Epithelial cell of proximal tubule (primary cell): ENCODE measurements at regions not wholly inside any gene's neighbourhood (a gene's known extent, or its start where the extent isn't known, plus 50 kb on each side); places are given as distances from the start of the nearest gene placed in this dataset.
A peak's percentile ranks its signal among the peaks of the same experiment; 100 is the strongest.

Source experiments
- DNase-seq: peaks from one replicate; pipeline ENCODE4 v3.0.0-alpha.2; 2011; ENCODE audit warnings: low read depth
- H3K4me3 ChIP-seq: 2 replicates; pipeline ENCODE4 v1.5.1; 2011; ENCODE audit warnings: low read depth, mild to moderate bottlenecking, low read length
- TF ChIP-seq, protein P1 (sequence below): conservative IDR thresholded peaks from 2 replicates; pipeline ENCODE4 v1.5.1; 2012; ENCODE audit warnings: low read depth, mild to moderate bottlenecking, low read length

- no peak overlapping the region for H3K4me3 ChIP-seq
- TF ChIP-seq, protein P1, sequence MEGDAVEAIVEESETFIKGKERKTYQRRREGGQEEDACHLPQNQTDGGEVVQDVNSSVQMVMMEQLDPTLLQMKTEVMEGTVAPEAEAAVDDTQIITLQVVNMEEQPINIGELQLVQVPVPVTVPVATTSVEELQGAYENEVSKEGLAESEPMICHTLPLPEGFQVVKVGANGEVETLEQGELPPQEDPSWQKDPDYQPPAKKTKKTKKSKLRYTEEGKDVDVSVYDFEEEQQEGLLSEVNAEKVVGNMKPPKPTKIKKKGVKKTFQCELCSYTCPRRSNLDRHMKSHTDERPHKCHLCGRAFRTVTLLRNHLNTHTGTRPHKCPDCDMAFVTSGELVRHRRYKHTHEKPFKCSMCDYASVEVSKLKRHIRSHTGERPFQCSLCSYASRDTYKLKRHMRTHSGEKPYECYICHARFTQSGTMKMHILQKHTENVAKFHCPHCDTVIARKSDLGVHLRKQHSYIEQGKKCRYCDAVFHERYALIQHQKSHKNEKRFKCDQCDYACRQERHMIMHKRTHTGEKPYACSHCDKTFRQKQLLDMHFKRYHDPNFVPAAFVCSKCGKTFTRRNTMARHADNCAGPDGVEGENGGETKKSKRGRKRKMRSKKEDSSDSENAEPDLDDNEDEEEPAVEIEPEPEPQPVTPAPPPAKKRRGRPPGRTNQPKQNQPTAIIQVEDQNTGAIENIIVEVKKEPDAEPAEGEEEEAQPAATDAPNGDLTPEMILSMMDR, result no peak
- peak; percentile 65 for DNase-seq
Measured at GRCh38 chr1:216929870-216930582, 206.8 kb upstream of the ESRRG start.

GRCh38 chr1:216927633-216928032, 204.4 kb upstream of the ESRRG start:
- TF ChIP-seq, protein P1, result no peak
- no peak for DNase-seq
- no peak overlapping the region for H3K4me3 ChIP-seq

- no peak for DNase-seq
- no peak overlapping the region for H3K4me3 ChIP-seq
- TF ChIP-seq, protein P1, result no peak
Measured at GRCh38 chr1:216926720-216927510, 203.7 kb upstream of the ESRRG start.

- DNase-seq, result no peak
- TF ChIP-seq, protein P1, result no peak
- H3K4me3 ChIP-seq, result no peak overlapping the region
Measured at GRCh38 chr1:216925962-216926625, 202.9 kb upstream of the ESRRG start.

DNA sequence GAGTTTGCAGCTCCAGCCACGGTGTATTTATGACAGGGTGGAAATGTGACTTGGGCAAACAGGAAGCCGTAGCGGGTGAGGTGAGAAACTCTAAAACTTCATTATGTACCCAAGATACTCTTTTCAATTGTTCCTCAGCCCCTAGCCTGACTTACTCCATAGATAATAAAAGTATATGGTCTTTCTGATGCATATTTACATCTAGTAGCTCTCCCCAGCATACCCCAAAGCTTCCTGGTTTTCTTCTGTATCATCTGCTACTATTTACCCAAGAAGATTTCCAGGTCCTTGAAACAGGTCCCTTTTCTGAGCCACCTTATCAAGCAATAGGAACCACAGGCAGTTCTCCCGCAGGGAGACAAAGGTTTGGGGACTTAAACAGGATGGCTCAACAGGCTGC, 201.5 kb upstream of the ESRRG start:
- no peak overlapping the region for H3K4me3 ChIP-seq
- DNase-seq, result no peak
- TF ChIP-seq, protein P1, result no peak

DNA sequence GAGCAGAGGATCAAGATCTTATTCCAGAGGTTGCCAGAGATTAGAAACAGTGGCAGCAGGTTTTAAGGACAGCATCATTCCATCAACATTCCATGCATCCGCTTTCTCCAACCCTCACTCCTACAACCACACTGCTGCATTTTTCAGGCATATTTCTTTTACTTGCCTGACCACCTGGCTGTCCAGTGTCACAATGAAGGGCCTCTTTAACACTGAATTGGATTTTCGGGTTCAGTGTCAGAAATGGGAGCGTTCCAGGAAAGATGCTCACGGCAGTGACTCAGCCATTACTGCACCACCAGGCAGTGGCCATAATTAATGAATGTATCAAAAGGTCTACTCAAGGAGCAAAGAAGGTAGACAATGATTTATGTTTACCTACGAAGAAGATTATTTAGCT, 200.4 kb upstream of the ESRRG start:
- H3K4me3 ChIP-seq, result no peak overlapping the region
- TF ChIP-seq, protein P1, result no peak
- no peak for DNase-seq
